Stomach (tissue), 4 donors: ENCODE measurements at regions not wholly inside any gene's neighbourhood (a gene's known extent, or its start where the extent isn't known, plus 50 kb on each side); places are given as distances from the start of the nearest gene placed in this dataset.

Source experiments
- CTCF ChIP-seq, 7 experiments: fragments of 450-650 bp in 4 of 7; fragments of 200-600 bp in 3 of 7; sonication (generic) in 3 of 7; IDR thresholded peaks; one replicate each; pipeline ENCODE4 v1.5.1; 2016 to 2019; ENCODE audit warnings: antibody characterized with exemption in 7 of 7, control low read depth in 2 of 7, mild to moderate bottlenecking in 1 of 7
- EP300 ChIP-seq: sonication (generic); formaldehyde crosslinking; IDR thresholded peaks from one replicate; pipeline ENCODE4 v1.6.1; 2017; ENCODE audit warnings: antibody characterized with exemption
- POLR2A ChIP-seq, 4 donors: fragments of 450-650 bp; IDR thresholded peaks; one replicate each; pipeline ENCODE4 v1.6.1; 2016; ENCODE audit warnings: antibody characterized with exemption in 4 of 4, control low read depth in 2 of 4, mild to moderate bottlenecking in 1 of 4, moderate library complexity in 1 of 4

- no peak for TF ChIP-seq POLR2A (IDR thresholded peaks at IDR 0.05)
- no peak for TF ChIP-seq EP300
- TF ChIP-seq CTCF (IDR thresholded peaks at IDR 0.05), result no peak
Measured at GRCh38 chr3:128568602-128569490, 75.8 kb upstream of the GATA2 start.
